ENCODE measurements at regions not wholly inside any gene's neighbourhood (a gene's known extent, or its start where the extent isn't known, plus 50 kb on each side); places are given as distances from the start of the nearest gene placed in this dataset.

GRCh38 chr3:16024548-16024947 lies 149.9 kb upstream of the GALNT15 start (continued):
- no peak for TF ChIP-seq CUX1 (IDR thresholded peaks at IDR 0.05; ENCODE audit: insufficient replicate concordance, low read depth, low read length)
- no peak for TF ChIP-seq YBX1 (IDR thresholded peaks at IDR 0.05)
- TF ChIP-seq NBN (IDR thresholded peaks at IDR 0.05): no peak
- TF ChIP-seq ZBED1 (IDR thresholded peaks at IDR 0.05; ENCODE audit: borderline replicate concordance): no peak
- no peak for TF ChIP-seq ZBTB11 (CRISPR knock-in tag; IDR thresholded peaks at IDR 0.05)
- no peak for TF ChIP-seq ASH2L (IDR thresholded peaks at IDR 0.05; ENCODE audit: borderline replicate concordance, low read depth)
- no peak for TF ChIP-seq PAX5 (IDR thresholded peaks at IDR 0.05; ENCODE audit: borderline replicate concordance, low read depth, low read length)
- no peak for TF ChIP-seq IKZF2 (IDR thresholded peaks at IDR 0.05)
- TF ChIP-seq ZNF384 (IDR thresholded peaks at IDR 0.05; ENCODE audit: borderline replicate concordance, low read depth, low read length): no peak
- no peak for TF ChIP-seq TCF12 (IDR thresholded peaks at IDR 0.05; ENCODE audit: low read depth, low read length)
- TF ChIP-seq PML (IDR thresholded peaks at IDR 0.05; ENCODE audit: low read length): no peak
- TF ChIP-seq BCL3 (IDR thresholded peaks at IDR 0.05; ENCODE audit: borderline replicate concordance, insufficient read depth, low read depth, low read length, poor library complexity, severe bottlenecking): no peak

All from GM12878 (cell line).